Caco-2 (cell line): ENCODE measurements at regions not wholly inside any gene's neighbourhood (a gene's known extent, or its start where the extent isn't known, plus 50 kb on each side); places are given as distances from the start of the nearest gene placed in this dataset.

ENCODE experiments used
- BruUV-seq: library from RNA; stranded (reverse); fragments of 400-500 nt; replicated peaks from 2 replicates; lab custom pipeline; 2021; lab: Mats Ljungman, UMichigan
- CTCF ChIA-PET: fragments of 300-600 bp; sonication (Branson Sonifier 250); formaldehyde crosslinking; loops from one replicate; lab custom pipeline; 2022; ENCODE audit warnings: antibody characterized with exemption; lab: Charles Lee
- POLR2A ChIA-PET: fragments of 300-600 bp; sonication (Branson Sonifier 250); formaldehyde crosslinking; loops from one replicate; lab custom pipeline; 2022; ENCODE audit warnings: antibody characterized with exemption; lab: Charles Lee
- DNase-seq, 2 experiments: peaks; one replicate each; pipeline versions ENCODE4 v3.0.0 to v3.0.0-alpha.2; 2020 to 2022
- H3K27me3 ChIP-seq: replicated peaks from 2 replicates; pipeline ENCODE4 v1.6.0; 2011; ENCODE audit warnings: low read length; ENCODE audit not compliant: control insufficient read depth, insufficient read depth
- H3K36me3 ChIP-seq: 2 replicates; pipeline ENCODE4 v1.5.1; 2011; ENCODE audit warnings: low read length; ENCODE audit not compliant: control insufficient read depth, insufficient read depth
- H3K4me1 ChIP-seq: fragments of 250-450 bp; sonication (Bioruptor Pico); 2 replicates; pipeline ENCODE4 v1.5.1; 2020; ENCODE audit warnings: mild to moderate bottlenecking
- H3K4me3 ChIP-seq: 2 replicates; pipeline ENCODE4 v1.5.1; 2011; ENCODE audit warnings: low read depth, mild to moderate bottlenecking, control low read depth, low read length
- H3K9me3 ChIP-seq: fragments of 250-450 bp; sonication (Bioruptor Pico); 2 replicates; pipeline ENCODE4 v1.5.1; 2020; ENCODE audit warnings: mild to moderate bottlenecking, moderate library complexity
- H3K27ac Mint-ChIP-seq: one replicate; pipeline ENCODE4 v1.8.0; 2022; ENCODE audit warnings: mixed read lengths; ENCODE audit not compliant: unreplicated experiment
- H3K27me3 Mint-ChIP-seq: one replicate; pipeline ENCODE4 v1.8.0; 2022; ENCODE audit warnings: mixed read lengths; ENCODE audit not compliant: insufficient read depth, unreplicated experiment
- H3K36me3 Mint-ChIP-seq: one replicate; pipeline ENCODE4 v1.8.0; 2022; ENCODE audit warnings: mild to moderate bottlenecking, mixed read lengths; ENCODE audit not compliant: insufficient read depth, unreplicated experiment
- H3K4me1 Mint-ChIP-seq: one replicate; pipeline ENCODE4 v1.8.0; 2022; ENCODE audit warnings: low read depth, mixed read lengths; ENCODE audit not compliant: unreplicated experiment
- H3K4me3 Mint-ChIP-seq: one replicate; pipeline ENCODE4 v1.8.0; 2022; ENCODE audit warnings: mild to moderate bottlenecking, moderate library complexity, mixed read lengths; ENCODE audit not compliant: unreplicated experiment
- H3K9me3 Mint-ChIP-seq: one replicate; pipeline ENCODE4 v1.8.0; 2022; ENCODE audit warnings: mixed read lengths; ENCODE audit not compliant: unreplicated experiment
- intact Hi-C: fragments of 100-400 bp; cut with micrococcal nuclease; formaldehyde crosslinking; loops from one replicate; pipeline ENCODE4 v1.10.0; 2022; ENCODE audit not compliant: unreplicated experiment
- TF ChIP-seq, protein P1 (sequence below), 2 experiments: fragments of 200-600 bp in 1 of 2; IDR thresholded peaks; 1 replicate in 1 of 2; 2 replicates in 1 of 2; pipeline versions ENCODE4 v1.5.1 to v1.8.0; 2011 to 2022; ENCODE audit warnings: antibody characterized with exemption in 1 of 2, control low read depth in 1 of 2, inconsistent platforms in 1 of 2, low read depth in 1 of 2, low read length in 1 of 2, mild to moderate bottlenecking in 1 of 2, moderate library complexity in 1 of 2; ENCODE audit not compliant: insufficient read depth in 1 of 2, severe bottlenecking in 1 of 2, unreplicated experiment in 1 of 2

DNA sequence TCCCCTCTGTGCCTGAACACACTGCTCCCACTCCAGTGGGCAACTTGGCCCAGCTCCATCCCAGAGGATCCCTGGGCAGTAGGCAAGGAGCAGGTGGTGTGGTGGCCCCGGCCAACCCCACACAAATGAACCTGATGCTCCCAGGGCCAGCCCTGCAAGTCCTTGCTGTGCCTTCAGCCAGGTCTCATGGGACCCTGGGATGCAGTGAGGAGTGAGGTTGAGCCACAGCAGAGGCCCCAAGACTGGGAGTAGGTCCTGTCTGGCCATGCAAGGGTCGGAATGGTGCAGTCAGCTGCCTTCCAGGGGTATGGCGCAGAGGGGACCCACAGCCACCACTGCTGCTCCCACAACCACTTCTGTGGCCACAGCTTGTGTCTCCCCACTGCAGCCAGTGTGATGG lies 234.5 kb upstream of the DKK2 start:
- no peaks in the 10 kb centered on the region for H3K36me3 Mint-ChIP-seq
- Histone ChIP-seq H3K4me3 (no peak overlapping the region), H3K9me3 (no peaks in the 10 kb centered on the region), H3K4me1 (no peaks in the 10 kb centered on the region), H3K27me3 (no peaks in the 10 kb centered on the region), H3K36me3 (no peaks in the 10 kb centered on the region)
- H3K27ac Mint-ChIP-seq, result no peak overlapping the region
- CTCF ChIA-PET, result no interaction called here
- BruUV-seq, result no TSS peak
- DNase-seq, result no peak
- peaks cover 6% of the 10 kb centered on the region for H3K4me1 Mint-ChIP-seq
- intact Hi-C loops, result no loop called here
- POLR2A ChIA-PET, result no interaction called here
- TF ChIP-seq, protein P1, sequence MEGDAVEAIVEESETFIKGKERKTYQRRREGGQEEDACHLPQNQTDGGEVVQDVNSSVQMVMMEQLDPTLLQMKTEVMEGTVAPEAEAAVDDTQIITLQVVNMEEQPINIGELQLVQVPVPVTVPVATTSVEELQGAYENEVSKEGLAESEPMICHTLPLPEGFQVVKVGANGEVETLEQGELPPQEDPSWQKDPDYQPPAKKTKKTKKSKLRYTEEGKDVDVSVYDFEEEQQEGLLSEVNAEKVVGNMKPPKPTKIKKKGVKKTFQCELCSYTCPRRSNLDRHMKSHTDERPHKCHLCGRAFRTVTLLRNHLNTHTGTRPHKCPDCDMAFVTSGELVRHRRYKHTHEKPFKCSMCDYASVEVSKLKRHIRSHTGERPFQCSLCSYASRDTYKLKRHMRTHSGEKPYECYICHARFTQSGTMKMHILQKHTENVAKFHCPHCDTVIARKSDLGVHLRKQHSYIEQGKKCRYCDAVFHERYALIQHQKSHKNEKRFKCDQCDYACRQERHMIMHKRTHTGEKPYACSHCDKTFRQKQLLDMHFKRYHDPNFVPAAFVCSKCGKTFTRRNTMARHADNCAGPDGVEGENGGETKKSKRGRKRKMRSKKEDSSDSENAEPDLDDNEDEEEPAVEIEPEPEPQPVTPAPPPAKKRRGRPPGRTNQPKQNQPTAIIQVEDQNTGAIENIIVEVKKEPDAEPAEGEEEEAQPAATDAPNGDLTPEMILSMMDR (IDR thresholded peaks at IDR 0.05; ENCODE audit: insufficient read depth in 1 of 2, low read depth in 1 of 2, low read length in 1 of 2, severe bottlenecking in 1 of 2, unreplicated experiment in 1 of 2), result no peak
- H3K27me3 Mint-ChIP-seq, result peaks cover 3% of the 10 kb centered on the region
- H3K9me3 Mint-ChIP-seq, result peaks cover 9% of the 10 kb centered on the region
- no peak overlapping the region for H3K4me3 Mint-ChIP-seq

DNA sequence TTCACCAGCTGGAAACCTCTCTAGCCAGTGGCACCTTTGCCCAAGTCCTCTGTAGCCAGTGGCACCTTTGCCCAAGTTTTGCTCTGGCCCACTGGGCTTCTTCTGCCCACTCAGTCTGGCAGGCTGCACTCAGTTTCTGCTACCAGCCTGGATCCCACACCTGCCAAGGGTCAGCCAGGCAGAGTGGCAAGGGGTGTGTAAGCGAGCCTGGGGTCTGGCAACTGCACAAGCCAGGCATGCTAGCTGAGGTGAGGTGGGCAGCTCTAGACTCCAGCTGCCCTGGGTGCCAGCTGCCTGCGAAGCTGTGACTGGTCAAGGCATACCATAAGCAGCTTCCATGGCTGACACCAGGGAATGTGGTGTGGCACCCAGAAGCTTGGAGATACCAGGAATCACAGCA lies 233.1 kb upstream of the DKK2 start:
- ChIA-PET POLR2A (no interaction called here), CTCF (no interaction called here)
- Histone ChIP-seq H3K9me3 (no peaks in the 10 kb centered on the region), H3K4me1 (no peaks in the 10 kb centered on the region), H3K27me3 (no peaks in the 10 kb centered on the region), H3K4me3 (no peak overlapping the region), H3K36me3 (no peaks in the 10 kb centered on the region)
- H3K4me3 Mint-ChIP-seq, result no peak overlapping the region
- H3K4me1 Mint-ChIP-seq, result peaks cover 6% of the 10 kb centered on the region
- no peak for DNase-seq
- H3K27ac Mint-ChIP-seq, result no peak overlapping the region
- intact Hi-C loops, result no loop called here
- TF ChIP-seq, protein P1 (IDR thresholded peaks at IDR 0.05; ENCODE audit: insufficient read depth in 1 of 2, low read depth in 1 of 2, low read length in 1 of 2, severe bottlenecking in 1 of 2, unreplicated experiment in 1 of 2), result no peak
- no TSS peak for BruUV-seq
- peaks cover 9% of the 10 kb centered on the region for H3K9me3 Mint-ChIP-seq
- peaks cover 3% of the 10 kb centered on the region for H3K27me3 Mint-ChIP-seq
- no peaks in the 10 kb centered on the region for H3K36me3 Mint-ChIP-seq

DNA sequence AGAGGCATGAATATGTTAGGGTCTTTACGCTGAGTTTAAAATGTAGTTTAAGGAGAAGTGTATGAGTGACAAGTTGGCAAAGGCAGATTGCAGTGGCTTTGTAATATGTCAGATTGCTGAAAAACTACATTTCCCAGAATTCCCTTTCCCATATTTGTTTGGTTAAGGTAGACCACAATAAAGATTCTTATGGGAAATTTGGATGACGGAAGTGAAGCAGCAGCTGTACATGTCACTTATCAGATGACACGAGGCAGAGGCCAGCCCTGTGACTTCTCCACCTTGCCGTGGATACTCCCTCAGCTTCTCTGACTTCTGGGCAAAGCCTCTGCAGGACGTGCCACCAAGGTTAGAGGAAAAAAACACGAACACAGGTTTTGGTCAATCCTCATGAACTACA lies 229.7 kb upstream of the DKK2 start:
- no TSS peak for BruUV-seq
- Histone ChIP-seq H3K4me1 (no peaks in the 10 kb centered on the region), H3K36me3 (no peaks in the 10 kb centered on the region), H3K9me3 (no peaks in the 10 kb centered on the region), H3K27me3 (no peaks in the 10 kb centered on the region), H3K4me3 (no peak overlapping the region)
- Mint-ChIP-seq H3K9me3 (no peaks in the 10 kb centered on the region), H3K27ac (no peak overlapping the region), H3K4me1 (peaks cover 6% of the 10 kb centered on the region), H3K4me3 (no peak overlapping the region), H3K27me3 (no peaks in the 10 kb centered on the region), H3K36me3 (no peaks in the 10 kb centered on the region)
- DNase-seq, result no peak
- POLR2A ChIA-PET, result no interaction called here
- intact Hi-C loops, result no loop called here
- TF ChIP-seq, protein P1 (IDR thresholded peaks at IDR 0.05; ENCODE audit: insufficient read depth in 1 of 2, low read depth in 1 of 2, low read length in 1 of 2, severe bottlenecking in 1 of 2, unreplicated experiment in 1 of 2), result no peak
- CTCF ChIA-PET, result no interaction called here
